Middle frontal gyrus (tissue), 1 donor: ENCODE measurements at regions not wholly inside any gene's neighbourhood (a gene's known extent, or its start where the extent isn't known, plus 50 kb on each side); places are given as distances from the start of the nearest gene placed in this dataset.
"Not testable (repeated sequence)": the region's sequence is repeated elsewhere in the genome, so short reads cannot be mapped to it uniquely, and the experiment has no call there.

Experiments used
- DNase-seq: peaks from one replicate; pipeline ENCODE4 v3.0.0-alpha.2; 2015; ENCODE audit warnings: low spot score; ENCODE audit errors: extremely low spot score

DNA sequence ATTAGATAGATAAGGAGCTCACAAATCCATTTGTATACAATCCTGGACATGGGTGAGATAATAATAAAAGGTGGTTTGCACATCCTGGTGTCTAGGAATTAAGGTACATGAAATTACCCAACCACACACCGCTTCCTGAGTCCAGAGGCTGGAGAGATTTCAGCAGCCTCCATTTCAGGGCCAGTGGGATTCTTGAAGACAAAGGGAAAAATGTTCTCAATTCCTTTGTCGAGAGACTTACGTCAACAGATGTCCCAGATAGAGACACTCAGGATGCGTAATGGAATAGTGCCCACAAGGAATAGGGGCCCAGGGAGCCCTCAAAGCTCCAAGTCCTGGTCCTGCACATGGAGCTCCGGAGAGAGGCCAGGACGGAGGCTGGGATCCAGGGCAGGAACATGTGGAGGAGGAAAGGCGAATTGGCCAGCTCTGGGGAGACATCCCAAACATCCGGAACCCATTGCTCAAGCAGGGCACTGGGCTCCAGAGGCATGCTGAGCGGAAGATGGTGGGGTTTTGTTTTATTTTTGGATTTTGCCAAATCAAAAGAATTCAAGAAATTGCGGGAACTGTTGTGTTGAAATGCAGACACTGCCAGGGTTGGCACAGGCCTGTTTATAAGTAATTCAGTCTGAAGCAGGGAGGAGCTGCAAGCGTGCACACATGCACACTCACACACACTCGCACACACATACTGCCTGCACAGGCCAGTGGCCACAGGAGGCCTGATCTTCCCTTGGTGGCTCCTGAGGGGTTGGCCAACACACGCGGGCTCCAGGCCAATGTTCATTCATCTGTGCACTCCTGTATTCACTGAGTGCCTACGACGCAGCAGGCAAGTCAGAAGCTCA is 97.2 kb downstream of the NOG start:
- no peak for DNase-seq

DNA sequence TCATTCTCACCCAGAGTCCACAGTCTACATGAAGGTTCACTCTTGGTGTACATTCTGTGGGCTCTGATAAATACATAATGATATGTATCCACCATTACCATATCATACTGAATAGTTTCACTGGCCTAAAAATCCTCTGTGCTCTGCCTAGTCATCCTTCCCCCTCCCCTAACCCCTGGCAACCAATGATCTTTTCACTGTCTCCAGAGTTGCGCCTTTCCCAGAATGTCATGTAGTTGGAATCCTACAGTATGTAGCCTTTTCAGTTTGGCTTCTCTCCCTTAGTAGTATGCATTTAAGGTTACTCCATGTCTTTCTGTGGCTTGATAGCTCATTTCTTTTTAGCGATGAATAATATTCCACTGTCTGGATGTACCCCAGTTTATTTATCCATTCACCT is 101.3 kb downstream of the NOG start:
- no peak for DNase-seq

DNA sequence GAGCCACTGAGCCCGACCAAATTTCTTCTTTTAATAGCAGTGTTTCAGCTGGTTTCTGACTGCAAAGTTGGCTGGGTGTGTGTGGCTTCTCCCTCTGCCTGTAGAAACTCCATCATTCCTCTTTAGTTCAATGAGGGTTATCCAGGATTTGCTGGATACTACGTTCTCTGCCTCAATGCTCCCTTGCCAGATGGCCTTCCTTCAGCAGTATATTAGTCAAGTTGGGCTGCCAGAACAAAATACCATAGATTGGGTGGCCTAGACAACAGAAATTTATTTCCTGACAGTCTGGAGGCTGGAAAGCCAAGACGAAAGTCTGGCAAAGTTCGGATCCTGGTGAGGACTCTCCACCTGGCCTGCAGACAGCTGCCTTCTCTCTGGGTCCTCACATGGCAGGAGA is 103.7 kb downstream of the NOG start:
- no peak for DNase-seq

DNA sequence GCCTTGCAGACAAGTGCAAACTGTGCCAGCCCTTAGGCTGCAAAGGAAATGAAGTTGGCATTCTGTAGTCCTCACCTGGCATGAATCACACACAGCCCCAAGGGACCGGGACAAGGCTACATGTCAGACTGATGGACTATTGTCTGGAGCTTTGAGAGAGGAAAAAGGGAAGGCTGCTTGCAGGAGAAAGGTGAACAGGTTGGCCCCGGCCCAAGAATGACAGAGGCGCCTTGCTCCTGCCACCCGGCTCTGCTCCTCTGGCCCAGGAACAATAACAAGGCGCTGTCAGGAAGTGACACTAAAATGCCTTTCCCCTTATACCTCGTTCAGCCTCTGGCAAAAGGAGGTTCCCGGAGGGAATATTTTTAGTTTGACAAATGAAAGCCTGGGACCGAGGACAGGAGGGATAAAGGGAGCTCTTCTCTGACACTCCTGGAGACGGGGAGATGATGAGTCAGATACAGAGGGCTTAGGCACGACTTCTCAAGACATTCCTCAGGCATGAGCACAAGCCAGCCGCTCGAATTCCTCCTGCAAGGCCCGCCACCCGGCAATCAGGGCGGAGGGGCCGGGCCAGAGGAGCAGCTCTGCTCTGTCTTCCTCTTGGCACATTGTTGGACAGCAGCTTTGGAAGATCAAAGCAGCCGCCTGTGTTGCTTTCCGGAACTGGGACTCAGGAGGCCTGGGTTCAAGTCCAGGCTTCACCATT is 105.8 kb downstream of the NOG start:
- no peak for DNase-seq

DNA sequence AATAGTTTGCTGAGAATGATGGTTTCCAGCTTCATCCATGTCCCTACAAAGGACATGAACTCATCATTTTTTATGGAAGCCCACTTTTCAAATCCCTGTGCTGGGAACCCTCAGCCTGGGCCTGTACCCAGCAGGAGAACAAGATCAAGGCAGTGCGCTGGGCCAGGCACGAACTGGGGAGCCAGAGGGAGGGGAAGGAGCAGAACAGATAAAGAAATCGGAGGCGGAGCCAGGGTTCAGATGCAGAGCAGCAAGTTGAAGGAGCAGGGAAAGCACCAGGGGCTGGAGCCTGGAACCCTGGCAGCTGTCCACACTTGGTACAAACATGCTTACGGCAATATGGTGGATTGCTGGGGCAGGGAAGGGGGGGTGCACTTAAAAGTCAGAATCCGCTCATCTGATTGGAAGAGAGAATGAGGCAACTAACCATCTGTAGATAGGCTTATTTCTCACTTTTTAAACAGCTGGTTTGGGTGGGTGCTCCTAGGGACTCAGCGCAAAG is 107.5 kb downstream of the NOG start:
- no peak for DNase-seq

DNA sequence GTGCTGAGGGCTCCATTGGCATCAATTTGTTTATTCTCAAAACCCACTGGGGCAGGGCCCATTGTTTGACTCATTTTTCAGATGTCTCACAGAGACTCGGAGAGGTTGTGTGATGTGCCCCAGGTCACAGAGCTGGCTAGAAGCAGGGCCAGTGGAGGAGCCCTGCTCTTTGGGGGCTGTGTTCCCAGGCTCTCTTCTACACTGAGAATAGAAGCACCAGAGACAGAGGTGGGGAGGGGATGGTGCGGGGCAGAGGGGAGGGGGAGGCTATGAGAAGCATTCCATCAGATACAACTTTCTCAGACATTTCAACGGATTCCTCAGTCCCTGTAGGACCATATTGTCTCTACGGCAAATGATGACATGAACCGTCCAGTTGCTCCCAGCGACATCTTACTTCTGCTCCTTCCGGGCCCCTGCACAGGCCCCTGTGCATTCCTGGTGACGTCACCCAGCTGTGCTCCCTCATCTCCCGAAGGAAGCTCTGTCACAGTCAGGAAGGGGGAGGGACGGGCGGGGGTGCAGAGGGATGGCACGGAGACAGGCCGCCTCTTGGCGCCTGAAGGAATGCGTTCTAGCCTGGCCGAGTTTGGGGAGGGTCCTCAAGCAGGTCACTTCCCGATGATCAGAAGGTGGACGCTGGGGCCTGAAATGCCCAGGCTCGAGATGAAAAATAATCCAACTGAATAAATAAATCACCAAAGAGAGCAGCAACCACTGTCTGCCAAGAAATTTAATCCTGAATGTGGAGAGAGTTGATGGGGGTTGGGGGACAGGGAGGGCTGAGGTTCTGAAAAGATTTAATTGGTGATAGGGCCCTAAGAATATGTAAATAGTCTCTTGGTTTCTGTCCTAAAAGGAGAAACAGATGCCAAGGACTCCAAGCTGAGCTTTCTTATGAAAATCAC is 114.1 kb downstream of the NOG start:
- no peak for DNase-seq

DNA sequence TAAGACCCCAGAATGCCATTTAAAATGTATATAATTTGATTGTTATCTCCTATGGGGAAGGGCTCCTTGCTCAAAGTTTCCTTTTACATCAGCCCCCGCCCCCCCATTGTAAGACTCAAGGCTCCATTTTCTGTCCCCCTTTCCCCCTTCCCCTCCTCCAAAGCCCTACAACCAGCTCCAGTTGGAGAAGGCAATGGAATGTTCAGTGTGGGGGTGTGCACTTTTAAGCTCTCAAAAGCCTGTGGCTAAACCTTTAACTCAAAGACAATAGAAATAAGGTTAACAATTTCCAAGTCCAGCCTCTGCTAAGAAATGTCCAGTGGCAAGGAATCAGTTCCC is 114.7 kb downstream of the NOG start:
- DNase-seq: no peak

DNA sequence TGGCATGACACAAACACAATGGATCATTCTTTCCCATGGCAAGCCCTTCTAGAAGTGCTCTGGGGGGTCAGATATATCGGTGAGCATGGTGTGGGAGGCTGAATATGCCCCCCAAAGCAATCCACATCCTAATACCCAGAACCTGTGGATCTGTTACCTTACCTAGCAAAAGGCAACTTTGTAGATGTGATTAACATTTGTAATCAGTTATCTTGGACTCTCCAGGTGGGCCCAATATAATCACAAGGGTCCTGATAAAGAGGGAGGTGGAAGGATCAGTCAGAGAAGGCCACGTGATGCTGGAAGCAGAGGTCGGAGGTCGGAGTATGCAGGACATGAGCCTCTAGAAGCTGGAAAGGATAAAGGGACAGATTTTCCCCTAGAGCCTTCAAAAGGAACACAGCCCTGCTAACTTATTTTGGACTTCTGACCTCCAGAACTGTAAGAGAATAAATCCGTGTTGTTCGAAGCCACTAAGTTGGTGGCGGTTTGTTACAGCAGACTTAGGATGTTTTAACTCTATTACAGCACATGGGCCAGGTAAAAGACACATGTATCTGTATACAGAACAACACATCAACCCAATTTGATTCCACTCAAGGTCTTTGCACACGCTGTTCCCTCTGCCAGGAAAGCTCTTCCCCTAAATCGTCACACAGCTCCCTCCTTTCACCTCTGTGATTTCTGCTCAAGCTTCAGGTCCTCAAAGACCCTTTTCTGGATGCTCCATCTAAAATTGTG is 115.3 kb downstream of the NOG start:
- DNase-seq: no peak

DNA sequence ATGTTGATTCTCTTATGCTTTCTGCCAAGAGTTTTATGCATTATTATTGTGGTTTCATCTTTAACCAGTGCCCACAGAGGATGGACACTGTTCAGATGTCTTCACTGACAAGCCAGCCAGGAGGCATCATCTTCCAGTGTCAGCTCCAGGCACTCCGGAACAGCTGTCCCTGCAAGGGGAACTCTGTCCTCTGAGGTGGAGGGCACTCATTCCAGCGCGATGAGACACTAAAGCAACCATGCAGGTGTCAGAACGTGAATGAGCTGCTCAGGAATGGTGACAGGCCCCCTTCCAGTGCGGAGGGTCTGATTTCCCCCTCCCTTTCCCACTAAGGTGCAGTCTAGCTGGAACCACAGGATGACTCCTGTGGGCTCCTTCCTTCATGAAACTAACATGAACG is 117.5 kb downstream of the NOG start:
- DNase-seq: no peak

DNA sequence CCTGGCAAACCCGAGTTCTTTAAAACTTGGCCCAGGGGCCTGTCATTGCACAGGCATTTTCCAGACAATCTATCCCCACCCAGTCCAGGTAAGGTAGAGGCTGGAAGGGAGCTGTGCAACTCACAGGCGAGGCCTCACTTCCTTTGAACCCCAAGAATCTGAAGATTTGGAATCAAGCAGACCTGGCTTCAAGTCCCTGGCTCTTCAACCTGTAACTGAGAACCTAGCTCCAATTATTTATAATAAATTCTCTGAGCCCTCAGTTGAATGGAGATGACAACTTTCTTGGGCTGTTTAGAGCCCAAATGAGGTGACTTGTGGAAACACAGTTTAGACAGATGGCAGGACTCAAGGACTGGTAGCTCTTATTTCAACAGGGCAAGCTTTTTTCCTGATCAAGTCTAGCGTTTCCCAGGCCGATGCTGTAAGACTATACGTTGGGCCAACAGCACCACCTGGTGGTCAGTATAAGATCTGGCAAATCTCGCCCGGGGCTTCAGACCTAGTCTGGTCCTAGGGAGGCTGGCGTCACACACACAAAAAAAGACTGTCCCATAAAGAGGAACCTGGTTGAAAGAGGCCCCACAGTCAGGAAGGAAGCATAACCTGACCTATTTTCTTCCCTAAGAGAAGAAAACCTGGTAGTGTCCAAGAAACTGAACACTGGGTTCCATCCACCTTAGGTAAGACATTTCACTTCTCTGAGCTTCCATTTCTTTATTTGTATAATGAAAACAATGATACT is 117.9 kb downstream of the C17orf67 start:
- DNase-seq: peak; percentile 75

DNA sequence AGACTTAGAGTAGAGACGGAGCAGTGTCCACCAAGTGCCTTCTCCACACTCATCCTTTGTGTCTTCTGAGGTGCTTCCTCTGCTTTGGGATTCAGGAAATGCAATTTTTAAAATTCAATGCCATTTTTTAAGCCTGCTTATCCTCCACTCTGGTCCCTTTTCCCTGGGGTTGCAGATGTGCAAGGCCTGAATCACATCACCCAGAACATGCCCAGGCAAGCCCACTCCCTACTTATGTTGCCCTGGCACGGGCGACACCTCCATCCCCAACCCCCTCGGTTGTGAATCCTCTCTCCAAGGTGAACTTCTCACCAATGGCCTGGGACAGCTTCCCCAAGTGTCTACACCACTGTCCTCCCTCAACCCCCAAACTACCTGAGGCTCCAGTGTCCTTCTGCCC is 116.2 kb downstream of the C17orf67 start:
- DNase-seq: no peak

DNA sequence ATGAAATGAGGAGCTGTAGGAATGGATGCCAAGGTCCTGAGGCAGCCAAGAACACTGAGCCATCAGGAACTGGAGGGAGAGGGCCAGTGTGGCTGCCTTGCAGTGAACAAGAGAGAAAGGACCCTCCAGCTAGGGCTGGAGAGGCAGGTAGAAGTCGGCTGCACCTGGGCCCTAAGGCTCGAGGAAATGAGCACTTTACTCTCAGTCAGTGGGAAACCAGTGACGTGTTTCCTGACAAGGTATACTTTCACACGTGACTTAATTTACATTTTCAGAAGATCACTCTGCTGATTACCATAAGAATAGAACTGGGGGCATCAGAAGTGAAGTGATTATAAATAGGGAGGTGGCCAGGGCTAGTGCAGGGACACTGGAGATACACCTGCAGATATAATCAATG is 115.2 kb downstream of the C17orf67 start:
- no peak for DNase-seq

DNA sequence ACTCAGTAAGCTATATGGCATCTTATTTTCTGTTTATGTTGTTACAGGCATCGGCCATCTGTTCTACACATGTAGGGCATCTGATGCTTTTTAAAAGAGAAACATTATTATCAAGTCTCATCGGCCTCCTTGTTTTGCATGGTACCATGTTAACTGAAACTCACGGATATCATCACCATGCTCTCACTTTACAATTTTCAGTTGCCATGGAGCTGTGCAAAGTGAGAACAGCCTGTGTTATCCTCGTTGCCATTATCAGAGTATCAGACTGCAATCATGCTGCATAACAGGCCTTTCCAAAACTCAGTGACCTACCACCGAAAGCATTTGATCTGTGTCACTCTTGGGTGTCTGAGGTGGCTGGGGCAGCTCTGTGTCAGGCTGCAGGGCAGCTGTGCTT is 110.3 kb downstream of the C17orf67 start:
- DNase-seq: no peak

DNA sequence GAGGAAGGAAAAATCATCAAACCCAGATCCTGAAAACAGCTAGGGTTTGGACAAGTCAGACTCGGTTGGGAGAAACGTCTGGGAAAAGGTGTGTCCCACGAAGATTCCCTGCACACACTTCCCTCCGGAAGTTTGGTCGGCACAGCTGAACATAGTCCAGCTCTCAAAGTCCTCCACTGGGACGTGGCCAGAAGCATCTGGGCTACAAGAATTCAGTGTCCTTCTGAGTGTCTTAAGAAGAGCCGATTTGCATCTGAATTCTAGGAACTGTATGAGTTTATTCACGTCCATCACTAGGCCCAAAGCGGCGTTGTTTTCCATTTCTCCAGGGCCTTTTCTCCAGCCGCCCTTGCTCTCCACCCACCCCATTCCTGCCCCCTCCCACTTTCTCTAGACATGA is 109.1 kb downstream of the C17orf67 start:
- no peak for DNase-seq

DNA sequence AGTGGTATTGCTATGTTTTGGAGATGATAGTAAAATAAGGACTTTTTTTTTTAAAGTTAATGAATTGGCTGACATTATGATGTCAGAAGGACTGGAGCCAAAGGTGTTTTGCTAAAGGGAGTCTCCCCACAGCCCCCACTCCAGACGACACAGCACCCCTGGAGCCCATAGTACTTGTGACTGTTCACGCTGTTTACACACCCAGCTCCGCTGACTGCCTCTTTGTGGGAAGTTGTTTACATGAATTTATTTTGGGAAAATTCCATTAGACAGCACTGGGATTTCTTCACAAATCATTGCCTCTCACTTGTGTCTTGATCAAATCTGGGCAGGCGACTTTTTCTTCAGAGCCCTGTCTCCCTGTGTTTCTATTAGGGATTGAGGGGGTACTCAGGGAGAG is 108.6 kb downstream of the C17orf67 start:
- no peak for DNase-seq

DNA sequence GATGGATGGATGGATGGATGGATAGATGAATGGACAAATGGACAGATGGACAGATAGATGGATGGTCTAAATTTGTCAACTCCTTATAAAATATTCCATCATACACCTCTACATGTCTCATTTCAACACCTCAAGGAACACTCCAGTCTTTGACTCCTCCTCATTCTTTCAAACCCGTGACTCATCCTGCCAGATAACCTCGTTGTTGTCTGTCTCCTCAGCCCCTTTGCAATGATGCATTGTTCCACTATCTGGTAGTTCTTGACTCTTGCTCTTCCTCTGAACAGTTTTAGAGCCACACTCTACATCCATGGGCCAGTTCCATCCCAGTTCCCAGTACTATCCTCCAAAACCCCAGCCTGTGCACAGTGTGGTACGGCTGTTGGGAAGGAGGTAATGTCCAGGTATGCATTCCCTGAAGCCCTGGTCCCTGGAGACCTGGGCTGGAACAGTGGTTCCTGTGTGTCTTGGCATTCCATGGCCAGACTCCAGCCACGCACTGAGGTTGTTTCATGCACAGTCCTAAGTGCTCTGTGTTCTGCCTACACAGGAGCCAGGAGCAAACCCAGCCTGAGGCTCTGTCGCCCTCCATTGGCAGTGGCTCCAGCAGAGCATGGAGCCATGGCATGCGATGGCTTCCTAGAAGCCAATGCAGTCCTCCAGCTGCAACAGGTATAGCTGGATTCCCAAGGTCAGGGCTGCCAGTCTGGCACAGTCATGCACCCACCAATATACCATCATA is 105.7 kb downstream of the C17orf67 start:
- no peak for DNase-seq

DNA sequence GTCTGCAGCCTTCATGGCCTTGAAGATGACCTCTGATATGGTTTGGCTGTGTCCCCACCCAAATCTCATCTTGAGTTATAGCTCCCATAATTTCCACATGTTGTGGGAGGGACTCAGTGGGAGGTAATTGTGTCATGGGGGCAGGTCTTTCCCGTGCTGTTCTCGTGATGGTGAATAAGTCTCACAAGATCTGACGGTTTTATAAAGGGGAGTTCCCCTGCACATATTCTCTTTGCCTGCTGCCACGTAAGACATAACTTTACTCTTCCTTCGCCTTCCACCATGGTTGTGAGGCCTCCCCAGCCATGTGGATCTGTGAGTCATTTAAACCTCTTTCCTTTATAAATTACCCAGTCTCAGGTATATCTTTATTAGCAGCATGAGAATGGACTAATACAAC is 102.6 kb downstream of the C17orf67 start:
- not testable (repeated sequence) for DNase-seq

DNA sequence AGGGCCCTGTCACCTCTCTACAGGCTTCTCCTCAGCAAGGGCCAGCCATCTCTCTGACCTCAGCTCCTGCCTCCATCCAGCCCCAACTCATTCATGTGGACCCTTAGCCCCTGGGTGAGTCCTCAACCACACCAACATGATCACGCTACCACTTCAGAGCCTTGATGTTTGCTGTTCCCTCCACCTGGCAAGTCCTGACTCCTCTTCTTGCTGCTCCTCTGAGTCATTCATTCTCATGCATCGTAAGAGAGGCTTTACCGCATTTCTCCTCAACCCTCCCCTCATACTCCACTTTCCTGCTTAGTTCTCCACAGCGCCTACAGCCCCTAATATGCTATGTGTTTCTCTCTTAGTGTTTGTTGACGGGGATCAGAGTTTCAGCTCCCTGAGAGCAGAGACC is 99.9 kb downstream of the C17orf67 start:
- no peak for DNase-seq

DNA sequence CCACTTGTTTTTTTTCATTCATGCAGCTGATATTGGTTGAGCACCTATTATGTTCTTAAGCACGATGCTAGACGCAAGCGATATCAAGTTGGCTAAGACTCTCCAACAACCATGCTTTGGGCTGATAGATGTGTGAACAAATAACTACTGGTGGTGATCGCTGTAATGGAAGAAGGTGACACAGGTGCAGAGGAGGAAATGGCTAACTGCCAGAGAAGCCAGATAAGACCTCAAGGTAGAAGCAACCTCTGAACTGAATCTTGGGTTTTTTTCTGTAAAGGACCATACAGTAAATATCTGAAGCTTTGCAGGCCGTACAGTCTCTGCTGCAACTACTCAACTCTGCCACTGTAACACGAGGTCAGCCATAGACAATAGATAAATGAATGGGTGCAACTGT is 97.9 kb downstream of the C17orf67 start:
- no peak for DNase-seq
